ENCODE measurements at regions not wholly inside any gene's neighbourhood (a gene's known extent, or its start where the extent isn't known, plus 50 kb on each side); places are given as distances from the start of the nearest gene placed in this dataset.

DNA sequence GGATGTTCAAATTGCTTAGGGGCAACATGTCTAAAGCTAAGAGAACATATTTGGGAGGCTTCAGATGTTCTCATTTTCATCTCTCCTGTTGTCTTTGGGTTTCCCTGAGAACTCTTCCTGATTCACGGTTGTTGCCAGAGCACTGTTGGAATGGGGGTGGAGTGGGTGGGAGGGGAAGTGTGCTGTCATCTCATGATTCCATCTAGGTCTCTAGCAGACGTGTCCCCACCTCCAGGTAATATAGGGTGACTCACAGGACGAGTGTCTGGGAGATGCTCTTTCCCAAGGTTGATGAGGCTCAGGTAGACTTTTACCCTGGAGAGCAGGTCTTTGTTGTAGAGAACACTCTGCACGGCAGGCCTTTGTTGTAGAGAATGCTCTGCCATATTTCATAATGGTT, 636.9 kb downstream of the QKI start:
- no peaks in the 10 kb centered on the region for H3K36me3 ChIP-seq (ENCODE audit: control insufficient read depth in 2 of 2, extremely low read depth in 1 of 2, insufficient read depth in 2 of 2, low read length in 2 of 2)
- H4K20me1 ChIP-seq (ENCODE audit: control insufficient read depth, extremely low read depth, insufficient read depth, low read length) = no peaks in the 10 kb centered on the region
- no peaks in the 10 kb centered on the region for H3K79me2 ChIP-seq (ENCODE audit: control insufficient read depth, insufficient read depth, low read length)
- no peak overlapping the region for H2AFZ ChIP-seq (ENCODE audit: control insufficient read depth, low read length)
- dilution Hi-C loops (cut with MboI; ENCODE audit: extremely low pct_ligation_motif_present, low sequenced_read_pairs) = no loop called here
- H3K9me1 ChIP-seq (ENCODE audit: control insufficient read depth, extremely low read depth, insufficient read depth, low read length) = no peaks in the 10 kb centered on the region
- H3K4me3 ChIP-seq (ENCODE audit: control insufficient read depth in 2 of 3, extremely low read depth in 1 of 3, insufficient read depth in 2 of 3, low read depth in 1 of 3, low read length in 3 of 3) = no peak overlapping the region
- DNase-seq (ENCODE audit: low read depth, low spot score) (no peak), FAIRE-seq (no peak)
- H3K27ac ChIP-seq (ENCODE audit: control insufficient read depth, insufficient read depth, low read length) = no peak overlapping the region
- no peak for TF ChIP-seq EZH2 (IDR thresholded peaks at IDR 0.05; ENCODE audit: low read length)
- TF ChIP-seq, protein P1, sequence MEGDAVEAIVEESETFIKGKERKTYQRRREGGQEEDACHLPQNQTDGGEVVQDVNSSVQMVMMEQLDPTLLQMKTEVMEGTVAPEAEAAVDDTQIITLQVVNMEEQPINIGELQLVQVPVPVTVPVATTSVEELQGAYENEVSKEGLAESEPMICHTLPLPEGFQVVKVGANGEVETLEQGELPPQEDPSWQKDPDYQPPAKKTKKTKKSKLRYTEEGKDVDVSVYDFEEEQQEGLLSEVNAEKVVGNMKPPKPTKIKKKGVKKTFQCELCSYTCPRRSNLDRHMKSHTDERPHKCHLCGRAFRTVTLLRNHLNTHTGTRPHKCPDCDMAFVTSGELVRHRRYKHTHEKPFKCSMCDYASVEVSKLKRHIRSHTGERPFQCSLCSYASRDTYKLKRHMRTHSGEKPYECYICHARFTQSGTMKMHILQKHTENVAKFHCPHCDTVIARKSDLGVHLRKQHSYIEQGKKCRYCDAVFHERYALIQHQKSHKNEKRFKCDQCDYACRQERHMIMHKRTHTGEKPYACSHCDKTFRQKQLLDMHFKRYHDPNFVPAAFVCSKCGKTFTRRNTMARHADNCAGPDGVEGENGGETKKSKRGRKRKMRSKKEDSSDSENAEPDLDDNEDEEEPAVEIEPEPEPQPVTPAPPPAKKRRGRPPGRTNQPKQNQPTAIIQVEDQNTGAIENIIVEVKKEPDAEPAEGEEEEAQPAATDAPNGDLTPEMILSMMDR (optimal IDR thresholded peaks at IDR 0.05 in 1 of 3, IDR thresholded peaks at IDR 0.05 in 1 of 3, conservative IDR thresholded peaks at IDR 0.05 in 1 of 3; ENCODE audit: extremely low read depth in 1 of 3, insufficient read depth in 2 of 3, low read length in 3 of 3) = no peak
- no peak overlapping the region for H3K9ac ChIP-seq (ENCODE audit: control insufficient read depth, extremely low read depth, insufficient read depth, low read length)
- H3K9me3 ChIP-seq (ENCODE audit: control insufficient read depth, low read depth, low read length) = no peaks in the 10 kb centered on the region
- H3K27me3 ChIP-seq (ENCODE audit: control insufficient read depth, extremely low read depth, insufficient read depth, low read length) = no peaks in the 10 kb centered on the region
- H3K4me2 ChIP-seq (ENCODE audit: control insufficient read depth, extremely low read depth, insufficient read depth, low read depth, low read length) = no peak overlapping the region
- no peaks in the 10 kb centered on the region for H3K4me1 ChIP-seq (ENCODE audit: control insufficient read depth, extremely low read depth, insufficient read depth, low read length)

DNA sequence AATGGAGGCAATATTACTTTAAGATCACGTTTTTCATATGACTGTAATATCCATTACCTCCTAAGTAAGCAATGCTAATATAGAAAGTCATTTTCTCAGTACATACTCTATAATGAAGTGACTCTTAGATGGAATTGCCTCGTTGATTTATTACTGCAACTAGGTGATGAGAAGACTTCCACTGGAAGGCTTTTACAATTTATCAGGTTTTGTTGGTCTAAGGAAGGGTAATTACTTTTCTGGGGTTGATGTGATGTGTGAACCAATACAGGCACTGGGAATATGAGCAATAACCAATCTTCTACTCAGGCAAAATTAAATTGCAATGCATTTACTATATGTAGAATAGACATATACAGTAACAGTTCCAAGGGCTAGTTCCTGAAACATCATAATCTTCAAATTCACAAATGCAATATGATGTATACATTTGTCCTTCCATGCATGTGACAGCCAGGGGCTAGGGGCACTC, 635.0 kb downstream of the QKI start:
- Histone ChIP-seq H3K27ac (ENCODE audit: control insufficient read depth, insufficient read depth, low read length) (no peak overlapping the region), H2AFZ (ENCODE audit: control insufficient read depth, low read length) (no peak overlapping the region), H3K9me1 (ENCODE audit: control insufficient read depth, extremely low read depth, insufficient read depth, low read length) (no peaks in the 10 kb centered on the region), H3K4me2 (ENCODE audit: control insufficient read depth, extremely low read depth, insufficient read depth, low read depth, low read length) (no peak overlapping the region), H3K9ac (ENCODE audit: control insufficient read depth, extremely low read depth, insufficient read depth, low read length) (no peak overlapping the region), H3K4me1 (ENCODE audit: control insufficient read depth, extremely low read depth, insufficient read depth, low read length) (no peaks in the 10 kb centered on the region), H3K27me3 (ENCODE audit: control insufficient read depth, extremely low read depth, insufficient read depth, low read length) (no peaks in the 10 kb centered on the region), H3K4me3 (ENCODE audit: control insufficient read depth in 2 of 3, extremely low read depth in 1 of 3, insufficient read depth in 2 of 3, low read depth in 1 of 3, low read length in 3 of 3) (no peak overlapping the region), H3K9me3 (ENCODE audit: control insufficient read depth, low read depth, low read length) (no peaks in the 10 kb centered on the region), H3K79me2 (ENCODE audit: control insufficient read depth, insufficient read depth, low read length) (no peaks in the 10 kb centered on the region), H4K20me1 (ENCODE audit: control insufficient read depth, extremely low read depth, insufficient read depth, low read length) (no peaks in the 10 kb centered on the region), H3K36me3 (ENCODE audit: control insufficient read depth in 2 of 2, extremely low read depth in 1 of 2, insufficient read depth in 2 of 2, low read length in 2 of 2) (no peaks in the 10 kb centered on the region)
- DNase-seq (ENCODE audit: low read depth, low spot score) (no peak), FAIRE-seq (no peak)
- dilution Hi-C loops (cut with MboI; ENCODE audit: extremely low pct_ligation_motif_present, low sequenced_read_pairs) = no loop called here
- no peak for TF ChIP-seq EZH2 (IDR thresholded peaks at IDR 0.05; ENCODE audit: low read length)

DNA sequence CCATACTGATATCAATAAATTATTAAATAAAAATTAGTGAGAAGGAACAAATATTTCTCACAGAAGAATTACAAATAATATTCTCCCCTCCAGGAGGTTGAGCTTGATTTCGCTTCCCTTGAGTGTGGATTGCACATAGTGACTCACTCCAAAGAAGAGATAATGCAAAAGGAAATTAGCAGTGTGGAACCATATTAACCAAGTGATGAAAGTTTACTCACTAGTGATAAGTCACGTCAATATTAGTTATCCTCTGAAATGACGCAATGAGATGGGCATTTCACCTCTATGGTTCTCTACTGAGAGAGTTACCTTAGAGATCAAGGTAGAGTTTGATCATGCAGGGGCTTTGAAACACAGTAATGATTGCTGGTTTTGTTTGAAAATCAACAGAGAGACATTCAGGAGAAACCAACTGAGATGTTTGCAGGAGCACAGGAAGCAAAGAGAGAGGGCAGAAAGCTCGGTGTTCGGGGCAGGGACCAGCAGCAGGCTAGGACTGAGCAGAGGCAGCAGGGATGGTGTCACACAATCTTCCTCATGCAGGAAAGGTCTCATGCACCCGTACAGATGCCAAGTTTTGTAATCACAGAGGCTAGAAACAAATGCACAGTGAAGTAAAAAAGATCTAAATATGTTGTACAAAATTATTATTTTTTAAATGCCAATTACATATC, 634.5 kb downstream of the QKI start:
- no peak for TF ChIP-seq EZH2 (IDR thresholded peaks at IDR 0.05; ENCODE audit: low read length)
- TF ChIP-seq, protein P1 (optimal IDR thresholded peaks at IDR 0.05 in 1 of 3, IDR thresholded peaks at IDR 0.05 in 1 of 3, conservative IDR thresholded peaks at IDR 0.05 in 1 of 3; ENCODE audit: extremely low read depth in 1 of 3, insufficient read depth in 2 of 3, low read length in 3 of 3) = no peak
- Histone ChIP-seq H2AFZ (ENCODE audit: control insufficient read depth, low read length) (no peak overlapping the region), H3K4me1 (ENCODE audit: control insufficient read depth, extremely low read depth, insufficient read depth, low read length) (no peaks in the 10 kb centered on the region), H3K4me3 (ENCODE audit: control insufficient read depth in 2 of 3, extremely low read depth in 1 of 3, insufficient read depth in 2 of 3, low read depth in 1 of 3, low read length in 3 of 3) (no peak overlapping the region), H3K79me2 (ENCODE audit: control insufficient read depth, insufficient read depth, low read length) (no peaks in the 10 kb centered on the region), H3K4me2 (ENCODE audit: control insufficient read depth, extremely low read depth, insufficient read depth, low read depth, low read length) (no peak overlapping the region), H3K9me1 (ENCODE audit: control insufficient read depth, extremely low read depth, insufficient read depth, low read length) (no peaks in the 10 kb centered on the region), H3K27me3 (ENCODE audit: control insufficient read depth, extremely low read depth, insufficient read depth, low read length) (no peaks in the 10 kb centered on the region), H3K9me3 (ENCODE audit: control insufficient read depth, low read depth, low read length) (no peaks in the 10 kb centered on the region), H4K20me1 (ENCODE audit: control insufficient read depth, extremely low read depth, insufficient read depth, low read length) (no peaks in the 10 kb centered on the region), H3K36me3 (ENCODE audit: control insufficient read depth in 2 of 2, extremely low read depth in 1 of 2, insufficient read depth in 2 of 2, low read length in 2 of 2) (no peaks in the 10 kb centered on the region), H3K9ac (ENCODE audit: control insufficient read depth, extremely low read depth, insufficient read depth, low read length) (no peak overlapping the region), H3K27ac (ENCODE audit: control insufficient read depth, insufficient read depth, low read length) (no peak overlapping the region)
- dilution Hi-C loops (cut with MboI; ENCODE audit: extremely low pct_ligation_motif_present, low sequenced_read_pairs) = no loop called here
- no peak for FAIRE-seq
- DNase-seq (ENCODE audit: low read depth, low spot score) = no peak

Data from keratinocyte (primary cell).